Fibroblast of pulmonary artery (primary cell): ENCODE measurements at regions not wholly inside any gene's neighbourhood (a gene's known extent, or its start where the extent isn't known, plus 50 kb on each side); places are given as distances from the start of the nearest gene placed in this dataset.

Experiments
- DNase-seq: peaks from one replicate; pipeline ENCODE4 v3.0.0-alpha.2; 2010; ENCODE audit warnings: low read depth
- H3K4me3 ChIP-seq: replicated peaks from 2 replicates; pipeline ENCODE4 v1.5.1; 2011; ENCODE audit warnings: low read depth, mild to moderate bottlenecking, control low read depth, low read length, moderate library complexity
- CTCF ChIP-seq: IDR thresholded peaks from 2 replicates; pipeline ENCODE4 v1.5.1; 2011; ENCODE audit warnings: mild to moderate bottlenecking, control low read depth, low read length, inconsistent platforms; ENCODE audit errors: missing control alignments

DNA sequence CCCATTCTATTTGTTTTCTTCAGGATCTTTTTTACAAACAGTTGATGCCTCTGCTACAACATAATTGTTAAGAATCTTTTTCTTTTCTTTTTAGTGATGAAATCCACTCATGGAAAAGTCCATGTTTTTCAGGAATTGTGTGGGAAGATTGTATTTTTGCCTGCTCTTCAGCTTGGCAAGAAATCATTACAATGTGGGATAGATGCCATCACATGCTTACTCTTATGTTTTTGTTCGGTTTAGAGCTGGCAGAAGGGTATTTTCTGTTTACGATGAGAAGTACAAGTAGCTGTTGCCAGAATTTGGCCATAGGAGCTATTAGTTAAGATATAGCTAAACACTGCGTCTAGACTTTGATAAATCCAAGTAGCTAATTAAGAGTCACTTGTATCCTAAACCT is 2585.3 kb downstream of the ARAP2 start:
- TF ChIP-seq CTCF: no peak
- no peak overlapping the region for H3K4me3 ChIP-seq
- peak; percentile 51 for DNase-seq

DNA sequence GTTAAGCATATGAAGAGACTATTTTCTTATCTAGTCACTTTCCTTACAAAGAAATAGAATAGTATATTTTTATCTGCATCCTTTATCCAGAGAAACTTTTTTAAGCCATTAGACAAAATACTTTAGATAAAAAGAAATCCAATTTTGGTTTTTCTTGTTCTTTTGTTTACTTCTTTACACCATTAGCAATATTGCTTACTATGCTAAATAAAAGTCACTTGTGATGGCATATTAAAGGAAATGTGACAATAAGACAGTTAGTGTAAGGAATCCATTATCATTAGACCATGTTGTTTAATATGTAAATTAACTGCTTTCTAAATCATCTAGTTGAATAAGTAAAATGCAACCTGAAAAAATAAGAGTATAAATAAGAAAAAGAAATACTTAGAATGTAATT is 2582.7 kb downstream of the ARAP2 start:
- DNase-seq: no peak
- H3K4me3 ChIP-seq: no peak overlapping the region
- TF ChIP-seq CTCF: no peak

DNA sequence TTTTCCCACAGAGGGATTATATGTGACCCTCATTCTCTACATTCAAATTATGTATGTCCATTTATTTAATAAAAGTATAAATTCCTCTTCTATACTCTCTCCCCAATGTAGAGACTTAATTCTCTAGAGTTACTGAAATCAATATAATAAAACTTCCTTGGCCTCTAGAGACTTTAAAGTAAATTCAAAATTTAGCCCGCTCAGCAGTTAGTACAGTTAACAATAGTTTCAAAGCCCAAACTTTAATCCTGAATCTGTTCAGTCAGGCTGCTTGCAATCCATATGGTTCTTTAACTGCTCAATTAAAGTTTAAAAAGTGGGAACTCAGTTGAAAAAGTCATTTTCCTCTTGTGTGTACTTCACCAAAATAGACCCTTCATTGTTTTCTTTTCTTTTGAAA is 2558.4 kb downstream of the ARAP2 start:
- H3K4me3 ChIP-seq: no peak overlapping the region
- TF ChIP-seq CTCF: no peak
- DNase-seq: no peak

DNA sequence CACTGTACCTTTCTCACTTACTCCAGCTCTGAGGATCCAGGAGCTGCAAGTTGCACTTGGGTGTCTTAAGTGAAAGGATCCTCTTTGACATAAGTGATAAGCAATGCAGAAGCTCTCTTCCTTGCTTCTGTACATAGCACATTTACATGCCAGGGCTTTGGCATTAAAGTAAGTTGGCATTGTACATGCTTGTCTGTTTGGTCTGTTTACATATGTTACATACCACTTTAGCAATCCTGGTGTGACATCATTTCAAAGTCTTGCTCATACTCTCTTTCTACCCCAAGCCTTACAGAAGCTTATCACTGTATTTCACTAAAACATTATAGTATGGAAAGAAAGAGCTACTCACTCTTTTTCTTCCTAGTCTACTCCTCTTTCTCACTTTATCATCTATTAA is 2548.3 kb downstream of the ARAP2 start:
- peak; percentile 73 for DNase-seq
- no peak overlapping the region for H3K4me3 ChIP-seq
- no peak for TF ChIP-seq CTCF

DNA sequence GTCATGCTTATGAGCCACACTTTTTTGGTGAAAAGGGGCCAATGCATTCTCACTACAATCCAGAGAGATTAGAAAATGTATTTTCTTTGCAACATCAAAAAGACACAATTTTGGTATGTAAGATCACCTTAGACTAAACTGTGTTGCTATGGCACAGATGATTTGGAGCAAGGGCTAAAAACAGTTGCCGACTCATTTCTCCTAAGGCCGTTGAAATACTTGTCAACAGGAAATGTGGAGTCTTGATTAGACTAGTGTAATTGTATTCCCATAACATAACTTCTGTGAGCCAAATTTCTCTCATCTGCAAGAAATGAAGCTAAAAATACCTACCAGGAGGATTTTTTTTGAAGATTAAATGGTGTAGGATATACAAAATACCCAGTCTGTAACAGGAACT is 2547.7 kb downstream of the ARAP2 start:
- TF ChIP-seq CTCF: no peak
- no peak overlapping the region for H3K4me3 ChIP-seq
- peak; percentile 82 for DNase-seq

DNA sequence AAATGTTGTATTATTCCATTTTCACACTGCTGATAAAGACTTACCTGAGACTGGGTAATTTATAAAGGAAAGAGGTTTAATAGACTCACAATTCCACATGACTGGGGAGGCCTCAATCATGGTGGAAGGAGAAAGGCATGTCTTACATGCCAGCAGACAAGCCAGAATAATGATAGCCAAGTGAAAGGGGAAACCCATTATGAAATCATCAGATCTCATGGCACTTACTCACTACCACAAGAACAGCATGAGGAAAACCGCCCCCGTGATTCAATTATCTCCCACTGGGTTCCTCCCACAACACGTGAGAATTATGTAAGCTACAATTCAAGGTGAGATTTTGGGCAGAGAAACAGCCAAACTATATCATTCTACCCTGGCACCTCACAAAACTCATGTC is 2535.1 kb downstream of the ARAP2 start:
- H3K4me3 ChIP-seq: no peak overlapping the region
- no peak for TF ChIP-seq CTCF
- peak; percentile 90 for DNase-seq

GRCh38 chr4:33711826-33712225 is 2532.5 kb downstream of the ARAP2 start:
- TF ChIP-seq CTCF: no peak
- peak; percentile 9 for DNase-seq
- H3K4me3 ChIP-seq: no peak overlapping the region
